ENCODE measurements at regions not wholly inside any gene's neighbourhood (a gene's known extent, or its start where the extent isn't known, plus 50 kb on each side); places are given as distances from the start of the nearest gene placed in this dataset.

GRCh38 chr4:24003926-24004325 lies 114.1 kb upstream of the PPARGC1A start:
- WGBS, 2 donors, result 84 to 93% methylated on average over 4 of the region's 4 CpGs
- H3K27ac ChIP-seq, result no peak overlapping the region
- H3K4me3 ChIP-seq, result no peak overlapping the region
- H3K36me3 ChIP-seq (ENCODE audit: low read depth, missing control alignments), result no peaks in the 10 kb centered on the region
- H3K27me3 ChIP-seq, result no peaks in the 10 kb centered on the region
- TF ChIP-seq POLR2A (IDR thresholded peaks at IDR 0.05) (no peak), CTCF (IDR thresholded peaks at IDR 0.05) (no peak)
- no peak for DNase-seq
- intact Hi-C loops (cut with DNase I; ENCODE audit: low total_unique reads), result no loop called here
- no peaks in the 10 kb centered on the region for H3K4me1 ChIP-seq
- no peaks in the 10 kb centered on the region for H3K9me3 ChIP-seq

GRCh38 chr4:24003496-24003895 lies 113.6 kb upstream of the PPARGC1A start:
- Histone ChIP-seq H3K9me3 (no peaks in the 10 kb centered on the region), H3K4me1 (no peaks in the 10 kb centered on the region), H3K36me3 (ENCODE audit: low read depth, missing control alignments) (no peaks in the 10 kb centered on the region), H3K4me3 (no peak overlapping the region), H3K27ac (no peak overlapping the region), H3K27me3 (no peaks in the 10 kb centered on the region)
- 60 to 84% methylated on average over 3 of the region's 3 CpGs for WGBS, 2 donors
- TF ChIP-seq POLR2A (IDR thresholded peaks at IDR 0.05), result no peak
- no peak for TF ChIP-seq CTCF (IDR thresholded peaks at IDR 0.05)
- intact Hi-C loops (cut with DNase I; ENCODE audit: low total_unique reads), result no loop called here
- DNase-seq, result no peak

GRCh38 chr4:24002330-24002966 lies 112.6 kb upstream of the PPARGC1A start:
- Histone ChIP-seq H3K36me3 (ENCODE audit: low read depth, missing control alignments) (no peaks in the 10 kb centered on the region), H3K27ac (no peak overlapping the region), H3K9me3 (no peaks in the 10 kb centered on the region), H3K4me3 (no peak overlapping the region), H3K27me3 (no peaks in the 10 kb centered on the region), H3K4me1 (no peaks in the 10 kb centered on the region)
- WGBS, 2 donors, result 66 to 78% methylated on average over 7 of the region's 7 CpGs
- intact Hi-C loops (cut with DNase I; ENCODE audit: low total_unique reads), result no loop called here
- TF ChIP-seq CTCF (IDR thresholded peaks at IDR 0.05) (no peak), POLR2A (IDR thresholded peaks at IDR 0.05) (no peak)
- no peak for DNase-seq

- no peaks in the 10 kb centered on the region for H3K36me3 ChIP-seq (ENCODE audit: low read depth, missing control alignments)
- H3K27ac ChIP-seq, result no peak overlapping the region
- no peak overlapping the region for H3K4me3 ChIP-seq
- no peak for DNase-seq
- WGBS, 2 donors, result 67 to 71% methylated on average over 8 of the region's 8 CpGs
- no peaks in the 10 kb centered on the region for H3K27me3 ChIP-seq
- intact Hi-C loops (cut with DNase I; ENCODE audit: low total_unique reads), result no loop called here
- TF ChIP-seq POLR2A (IDR thresholded peaks at IDR 0.05) (no peak), CTCF (IDR thresholded peaks at IDR 0.05) (no peak)
- H3K4me1 ChIP-seq, result no peaks in the 10 kb centered on the region
- H3K9me3 ChIP-seq, result no peaks in the 10 kb centered on the region
These were observed 111.9 kb upstream of the PPARGC1A start for GRCh38 chr4:24001486-24002329.
